B cell (primary cell): ENCODE measurements at regions not wholly inside any gene's neighbourhood (a gene's known extent, or its start where the extent isn't known, plus 50 kb on each side); places are given as distances from the start of the nearest gene placed in this dataset.

Experiments
- ATAC-seq: fragments of 200-7000 bp; cut with Tn5 transposase; one replicate; pipeline ENCODE4 v1.10.0; 2021; ENCODE audit warnings: low read depth, mild to moderate bottlenecking, moderate number of reproducible peaks, moderate library complexity
- CTCF ChIA-PET: fragments of 350-600 bp; sonication (Branson Sonifier 250); formaldehyde crosslinking; loops from one replicate; lab custom pipeline; 2021; ENCODE audit warnings: antibody characterized with exemption, inconsistent platforms; lab: Charles Lee
- POLR2A ChIA-PET: fragments of 350-600 bp; sonication (Branson Sonifier 250); formaldehyde crosslinking; loops from one replicate; lab custom pipeline; 2021; ENCODE audit warnings: antibody characterized with exemption; lab: Charles Lee
- DNase-seq: peaks from one replicate; pipeline ENCODE4 v3.0.0; 2013
- H2AFZ ChIP-seq: 2 replicates; pipeline ENCODE4 v1.6.1; 2012; ENCODE audit warnings: mild to moderate bottlenecking, low read depth, low read length; ENCODE audit not compliant: insufficient read depth, poor library complexity, severe bottlenecking
- H3K27ac ChIP-seq, 2 donors: 1 replicate in 1 of 2; 2 replicates in 1 of 2; pipeline ENCODE4 v1.5.1; 2012 to 2013; ENCODE audit warnings: low read length in 2 of 2, mild to moderate bottlenecking in 2 of 2, moderate library complexity in 1 of 2
- H3K27me3 ChIP-seq, 4 experiments: fragments of 200-600 bp in 1 of 4; sonication (generic) in 1 of 4; replicated peaks in 1 of 4; 1 replicate in 2 of 4; 2 replicates in 2 of 4; pipeline versions ENCODE4 v1.6.1 to v1.7.0; 2013 to 2016; ENCODE audit warnings: low read length in 3 of 4, mild to moderate bottlenecking in 2 of 4, mixed read lengths in 1 of 4, moderate library complexity in 1 of 4; ENCODE audit not compliant: insufficient read depth in 4 of 4, control insufficient read depth in 3 of 4; ENCODE audit errors: control extremely low read depth in 1 of 4
- H3K36me3 ChIP-seq, 2 experiments: replicated peaks in 1 of 2; 1 replicate in 1 of 2; 2 replicates in 1 of 2; pipeline versions ENCODE4 v1.6.1 to v1.7.1; 2013; ENCODE audit warnings: low read length in 1 of 2; ENCODE audit not compliant: insufficient read depth in 2 of 2, control insufficient read depth in 1 of 2; ENCODE audit errors: control extremely low read depth in 1 of 2, extremely low read depth in 1 of 2
- H3K4me1 ChIP-seq, 2 donors: fragments of 200-600 bp in 1 of 2; sonication (generic) in 1 of 2; 1 replicate in 1 of 2; 2 replicates in 1 of 2; pipeline versions ENCODE4 v1.5.1 to v1.6.1; 2013 to 2017; ENCODE audit warnings: low read length in 2 of 2; ENCODE audit not compliant: control insufficient read depth in 2 of 2, insufficient read depth in 2 of 2
- H3K4me2 ChIP-seq: replicated peaks from 2 replicates; pipeline ENCODE3; 2012; ENCODE audit warnings: mild to moderate bottlenecking, low read depth, low read length; ENCODE audit not compliant: poor library complexity, severe bottlenecking
- H3K4me3 ChIP-seq, 5 experiments: fragments of 200-600 bp in 1 of 5; sonication (generic) in 1 of 5; 1 replicate in 3 of 5; 2 replicates in 2 of 5; pipeline versions ENCODE4 v1.5.1 to v1.7.0; 2011 to 2016; ENCODE audit warnings: low read length in 4 of 5, mild to moderate bottlenecking in 4 of 5, low read depth in 2 of 5, control low read depth in 1 of 5, moderate library complexity in 1 of 5; ENCODE audit not compliant: insufficient read depth in 1 of 5; ENCODE audit errors: control extremely low read depth in 1 of 5, extremely low read depth in 1 of 5
- H3K79me2 ChIP-seq: fragments of 200-600 bp; sonication (generic); one replicate; pipeline ENCODE4 v1.6.0; 2016; ENCODE audit warnings: low read length; ENCODE audit not compliant: control insufficient read depth, insufficient read depth
- H3K9ac ChIP-seq: fragments of 200-600 bp; sonication (generic); 2 replicates; pipeline ENCODE4 v1.6.1; 2017; ENCODE audit warnings: mild to moderate bottlenecking, low read length, moderate library complexity
- H3K9me3 ChIP-seq, 3 donors: one replicate each; pipeline versions ENCODE4 v1.6.1 to v1.7.1; 2013; ENCODE audit warnings: low read length in 2 of 3; ENCODE audit not compliant: control insufficient read depth in 2 of 3, insufficient read depth in 1 of 3; ENCODE audit errors: control extremely low read depth in 1 of 3
- H4K20me1 ChIP-seq: 2 replicates; pipeline ENCODE4 v1.6.0; 2012; ENCODE audit warnings: mild to moderate bottlenecking, low read length; ENCODE audit not compliant: insufficient read depth, control insufficient read depth, poor library complexity, severe bottlenecking
- H3K27ac Mint-ChIP-seq: one replicate; pipeline ENCODE4 v1.8.0; 2021; ENCODE audit warnings: mixed read lengths
- H3K27me3 Mint-ChIP-seq: one replicate; pipeline ENCODE4 v1.8.0; 2021; ENCODE audit warnings: mixed read lengths
- H3K4me1 Mint-ChIP-seq: one replicate; pipeline ENCODE4 v1.8.0; 2021; ENCODE audit warnings: mixed read lengths
- H3K4me3 Mint-ChIP-seq: one replicate; pipeline ENCODE4 v1.8.0; 2021; ENCODE audit warnings: mixed read lengths
- H3K9me3 Mint-ChIP-seq: one replicate; pipeline ENCODE4 v1.8.0; 2022; ENCODE audit warnings: mixed read lengths; ENCODE audit not compliant: insufficient read depth
- EZH2 ChIP-seq: IDR thresholded peaks from 2 replicates; pipeline ENCODE4 v1.6.1; 2012; ENCODE audit warnings: borderline replicate concordance, low read depth, mild to moderate bottlenecking, moderate library complexity, low read length; ENCODE audit not compliant: insufficient read depth, poor library complexity, severe bottlenecking
- WGBS: methylation state at CpG from one replicate; pipeline ENCODE4 v1.1.5; 2013; ENCODE audit warnings: missing lambda C conversion rate; ENCODE audit not compliant: insufficient coverage; 5-methylcytosine and 5-hydroxymethylcytosine counted together
- intact Hi-C: fragments of 100-400 bp; cut with micrococcal nuclease; formaldehyde crosslinking; loops from one replicate; pipeline ENCODE4 v1.10.0; 2022
- TF ChIP-seq, protein P1 (sequence below): fragments of 200-600 bp; IDR thresholded peaks from one replicate; pipeline ENCODE4 v1.8.0; 2022; ENCODE audit warnings: antibody characterized with exemption, mild to moderate bottlenecking

DNA sequence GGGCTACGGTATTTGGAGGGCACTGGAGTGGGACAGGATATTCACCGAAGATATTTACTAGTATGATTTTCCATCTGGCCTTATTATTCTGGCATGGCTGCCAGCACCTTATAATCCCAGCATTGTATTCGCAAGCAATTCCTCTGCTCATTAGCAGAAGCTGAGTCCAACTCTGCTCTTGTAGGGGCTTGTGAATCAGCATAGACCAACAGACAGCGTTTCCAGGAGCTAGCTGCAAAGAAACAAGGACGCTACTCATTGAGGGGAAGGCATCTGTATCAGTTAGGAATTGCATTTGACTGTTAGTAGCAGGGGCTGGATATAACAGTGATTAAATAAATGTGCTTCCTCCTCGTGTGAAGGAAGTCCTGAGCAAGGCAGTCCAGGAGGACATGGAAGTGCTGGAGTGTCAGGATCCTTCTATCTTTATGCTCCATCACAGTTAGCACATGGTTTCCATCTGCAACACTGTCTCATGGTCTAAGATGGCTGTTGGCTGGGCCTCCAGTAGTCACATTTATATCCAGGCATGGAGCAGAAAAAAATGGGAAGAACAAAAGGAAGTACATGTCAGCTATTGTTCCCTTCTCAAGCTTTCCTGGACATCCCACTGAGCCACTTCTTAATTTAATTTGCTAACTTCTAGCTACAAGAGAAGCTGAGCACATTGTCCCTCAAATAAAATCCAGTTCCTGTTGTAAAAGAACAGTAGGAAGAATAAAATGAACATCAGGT is 214.1 kb downstream of the C1D start:
- no peak overlapping the region for H3K4me3 ChIP-seq
- POLR2A ChIA-PET = no interaction called here
- H2AFZ ChIP-seq = no peak overlapping the region
- intact Hi-C loops = no loop called here
- H3K79me2 ChIP-seq = no peaks in the 10 kb centered on the region
- 91% methylated on average over 6 of the region's 6 CpGs for WGBS
- Mint-ChIP-seq H3K27ac (no peak overlapping the region), H3K9me3 (no peaks in the 10 kb centered on the region), H3K4me3 (no peak overlapping the region), H3K4me1 (no peaks in the 10 kb centered on the region), H3K27me3 (peaks cover 42% of the 10 kb centered on the region)
- H4K20me1 ChIP-seq = no peaks in the 10 kb centered on the region
- no peak overlapping the region for H3K27ac ChIP-seq
- peaks cover 0 to 16% (median 8%) of the 10 kb centered on the region in 4 experiments for H3K27me3 ChIP-seq
- H3K9me3 ChIP-seq = no peaks in the 10 kb centered on the region
- CTCF ChIA-PET = no interaction called here
- H3K36me3 ChIP-seq = no peaks in the 10 kb centered on the region
- DNase-seq = no peak
- no peak for ATAC-seq
- H3K4me1 ChIP-seq = no peaks in the 10 kb centered on the region
- H3K4me2 ChIP-seq = no peak overlapping the region
- no peak for TF ChIP-seq EZH2
- TF ChIP-seq, protein P1, sequence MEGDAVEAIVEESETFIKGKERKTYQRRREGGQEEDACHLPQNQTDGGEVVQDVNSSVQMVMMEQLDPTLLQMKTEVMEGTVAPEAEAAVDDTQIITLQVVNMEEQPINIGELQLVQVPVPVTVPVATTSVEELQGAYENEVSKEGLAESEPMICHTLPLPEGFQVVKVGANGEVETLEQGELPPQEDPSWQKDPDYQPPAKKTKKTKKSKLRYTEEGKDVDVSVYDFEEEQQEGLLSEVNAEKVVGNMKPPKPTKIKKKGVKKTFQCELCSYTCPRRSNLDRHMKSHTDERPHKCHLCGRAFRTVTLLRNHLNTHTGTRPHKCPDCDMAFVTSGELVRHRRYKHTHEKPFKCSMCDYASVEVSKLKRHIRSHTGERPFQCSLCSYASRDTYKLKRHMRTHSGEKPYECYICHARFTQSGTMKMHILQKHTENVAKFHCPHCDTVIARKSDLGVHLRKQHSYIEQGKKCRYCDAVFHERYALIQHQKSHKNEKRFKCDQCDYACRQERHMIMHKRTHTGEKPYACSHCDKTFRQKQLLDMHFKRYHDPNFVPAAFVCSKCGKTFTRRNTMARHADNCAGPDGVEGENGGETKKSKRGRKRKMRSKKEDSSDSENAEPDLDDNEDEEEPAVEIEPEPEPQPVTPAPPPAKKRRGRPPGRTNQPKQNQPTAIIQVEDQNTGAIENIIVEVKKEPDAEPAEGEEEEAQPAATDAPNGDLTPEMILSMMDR = no peak
- no peak overlapping the region for H3K9ac ChIP-seq

DNA sequence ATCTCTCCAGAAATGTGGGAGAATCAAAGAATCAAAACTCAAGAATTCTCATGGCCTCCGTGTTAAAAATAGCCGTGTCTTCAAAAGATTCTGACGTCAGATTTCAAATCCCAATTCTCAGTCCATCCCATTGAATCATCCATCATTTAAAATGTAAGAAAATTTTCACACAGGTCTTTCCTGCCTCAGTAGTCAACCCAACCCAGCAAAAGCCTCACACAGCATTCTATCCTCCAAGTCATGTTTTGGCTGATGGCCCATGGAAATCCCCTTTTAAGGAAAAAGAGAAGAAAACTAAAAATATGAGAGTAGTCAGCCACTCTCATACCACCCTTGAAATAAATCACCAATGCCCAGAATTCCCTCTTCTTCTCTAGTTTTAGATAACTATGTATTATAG is 211.8 kb downstream of the C1D start:
- CTCF ChIA-PET = interaction anchor here (1.2 kb wide), 1 partner anchor 9 kb away, joined by 3 read pairs; no protein-coding TSS in a partner anchor
- TF ChIP-seq, protein P1 = no peak
- TF ChIP-seq EZH2 = no peak

More for the DNA sequence above, 211.8 kb downstream of the C1D start:
- H2AFZ ChIP-seq = no peak overlapping the region
- no peaks in the 10 kb centered on the region for H3K4me1 ChIP-seq
- H3K27me3 ChIP-seq = peaks cover 0 to 11% (median 3%) of the 10 kb centered on the region in 4 experiments
- H3K4me3 ChIP-seq = no peak overlapping the region
- Mint-ChIP-seq H3K4me3 (no peak overlapping the region), H3K27ac (no peak overlapping the region), H3K4me1 (no peaks in the 10 kb centered on the region), H3K9me3 (no peaks in the 10 kb centered on the region), H3K27me3 (peaks cover 37% of the 10 kb centered on the region)
- intact Hi-C loops = no loop called here
- no peaks in the 10 kb centered on the region for H3K36me3 ChIP-seq
- no peaks in the 10 kb centered on the region for H4K20me1 ChIP-seq
- POLR2A ChIA-PET = no interaction called here
- ATAC-seq (no peak), DNase-seq (no peak)
- H3K27ac ChIP-seq = no peak overlapping the region
- no peak overlapping the region for H3K9ac ChIP-seq
- no peak overlapping the region for H3K4me2 ChIP-seq
- H3K9me3 ChIP-seq = no peaks in the 10 kb centered on the region
- WGBS = 90% methylated on average over 2 of the region's 3 CpGs
- no peaks in the 10 kb centered on the region for H3K79me2 ChIP-seq
